ENCODE measurements at regions not wholly inside any gene's neighbourhood (a gene's known extent, or its start where the extent isn't known, plus 50 kb on each side); places are given as distances from the start of the nearest gene placed in this dataset.

DNA sequence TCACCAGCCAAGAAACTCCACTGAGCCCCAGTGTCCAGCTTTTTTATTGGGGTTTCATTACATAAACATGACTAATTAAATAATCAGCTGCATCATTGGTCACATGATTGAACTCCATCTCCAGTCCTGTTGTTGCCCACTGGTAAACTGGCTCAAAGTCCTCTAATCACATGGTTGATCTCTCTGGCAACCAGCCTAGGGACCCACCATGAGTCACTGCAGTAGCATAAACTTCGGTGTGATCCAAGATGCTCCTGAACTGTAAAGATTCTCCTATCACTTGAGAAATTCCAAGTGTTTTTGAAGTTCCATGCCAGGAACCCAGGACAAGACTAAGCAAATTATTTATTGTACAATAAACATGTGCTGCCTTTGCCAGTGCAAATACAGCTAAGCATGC is 130.4 kb upstream of the AUTS2 start:
- no peak overlapping the region for H3K4me2 ChIP-seq (ENCODE audit: low read length)
- H3K4me1 ChIP-seq (ENCODE audit: control insufficient read depth, insufficient read depth, low read length): no peaks in the 10 kb centered on the region
- H3K4me3 ChIP-seq (ENCODE audit: low read length): no peak overlapping the region
- H3K9ac ChIP-seq (ENCODE audit: low read depth, low read length): no peak overlapping the region
- no peaks in the 10 kb centered on the region for H3K36me3 ChIP-seq (ENCODE audit: insufficient read depth, low read length)
- no peaks in the 10 kb centered on the region for H3K9me3 ChIP-seq (replicated peaks; ENCODE audit: low read length)
- no peaks in the 10 kb centered on the region for H3K27me3 ChIP-seq (ENCODE audit: control insufficient read depth, insufficient read depth, low read length)

DNA sequence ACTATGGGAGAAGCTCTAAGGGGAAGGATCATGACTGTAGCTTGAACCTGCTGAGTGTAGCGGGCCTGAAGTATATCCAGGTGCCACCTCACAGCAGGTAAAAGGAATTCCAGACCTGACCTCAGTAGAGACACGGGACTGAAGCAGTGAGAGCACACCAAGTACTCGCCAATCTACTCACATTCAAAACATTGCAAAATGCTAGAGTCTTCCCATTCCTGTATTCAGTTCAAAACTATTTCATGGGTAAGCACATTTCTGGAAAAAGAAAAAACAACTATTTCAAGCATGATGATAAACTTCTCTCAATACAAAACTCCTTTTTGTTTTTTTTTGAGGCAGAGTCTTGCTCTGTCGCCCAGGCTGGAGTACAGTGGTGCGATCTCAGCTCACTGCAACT is 121.9 kb upstream of the AUTS2 start:
- Histone ChIP-seq H3K9me3 (replicated peaks; ENCODE audit: low read length) (no peaks in the 10 kb centered on the region), H3K36me3 (ENCODE audit: insufficient read depth, low read length) (no peaks in the 10 kb centered on the region), H3K27me3 (ENCODE audit: control insufficient read depth, insufficient read depth, low read length) (no peaks in the 10 kb centered on the region), H3K4me3 (ENCODE audit: low read length) (no peak overlapping the region), H3K4me1 (ENCODE audit: control insufficient read depth, insufficient read depth, low read length) (no peaks in the 10 kb centered on the region), H3K9ac (ENCODE audit: low read depth, low read length) (no peak overlapping the region), H3K4me2 (ENCODE audit: low read length) (no peak overlapping the region)

DNA sequence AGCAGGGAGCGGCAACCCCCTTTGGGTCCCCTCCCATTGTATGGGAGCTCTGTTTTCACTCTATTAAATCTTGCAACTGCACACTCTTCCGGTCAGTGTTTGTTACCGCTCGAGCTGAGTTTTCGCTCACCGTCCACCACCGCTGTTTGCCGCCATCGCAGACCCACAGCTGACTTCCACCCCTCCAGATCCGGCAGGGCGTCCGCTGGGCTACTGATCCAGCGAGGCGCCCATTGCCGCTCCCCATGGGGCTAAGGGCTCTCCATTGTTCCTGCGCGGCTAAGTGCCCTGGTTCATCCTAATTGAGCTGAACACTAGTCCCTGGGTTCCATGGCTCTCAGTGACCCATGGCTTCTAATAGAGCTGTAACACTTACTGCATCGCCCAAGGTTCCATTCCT is 115.6 kb upstream of the AUTS2 start:
- H3K4me3 ChIP-seq (ENCODE audit: low read length): no peak overlapping the region

GRCh38 chr7:69489533-69489932 is 108.7 kb upstream of the AUTS2 start:
- H3K9me3 ChIP-seq (replicated peaks; ENCODE audit: low read length): no peaks in the 10 kb centered on the region
- no peak overlapping the region for H3K4me2 ChIP-seq (ENCODE audit: low read length)
- no peaks in the 10 kb centered on the region for H3K4me1 ChIP-seq (ENCODE audit: control insufficient read depth, insufficient read depth, low read length)
- H3K36me3 ChIP-seq (ENCODE audit: insufficient read depth, low read length): no peaks in the 10 kb centered on the region
- no peak overlapping the region for H3K4me3 ChIP-seq (ENCODE audit: low read length)
- no peak overlapping the region for H3K9ac ChIP-seq (ENCODE audit: low read depth, low read length)
- no peaks in the 10 kb centered on the region for H3K27me3 ChIP-seq (ENCODE audit: control insufficient read depth, insufficient read depth, low read length)

More for the DNA sequence above, 115.6 kb upstream of the AUTS2 start:
- Histone ChIP-seq H3K4me1 (ENCODE audit: control insufficient read depth, insufficient read depth, low read length) (no peaks in the 10 kb centered on the region), H3K4me2 (ENCODE audit: low read length) (no peak overlapping the region), H3K36me3 (ENCODE audit: insufficient read depth, low read length) (no peaks in the 10 kb centered on the region), H3K9me3 (replicated peaks; ENCODE audit: low read length) (no peaks in the 10 kb centered on the region), H3K9ac (ENCODE audit: low read depth, low read length) (no peak overlapping the region), H3K27me3 (ENCODE audit: control insufficient read depth, insufficient read depth, low read length) (no peaks in the 10 kb centered on the region)

DNA sequence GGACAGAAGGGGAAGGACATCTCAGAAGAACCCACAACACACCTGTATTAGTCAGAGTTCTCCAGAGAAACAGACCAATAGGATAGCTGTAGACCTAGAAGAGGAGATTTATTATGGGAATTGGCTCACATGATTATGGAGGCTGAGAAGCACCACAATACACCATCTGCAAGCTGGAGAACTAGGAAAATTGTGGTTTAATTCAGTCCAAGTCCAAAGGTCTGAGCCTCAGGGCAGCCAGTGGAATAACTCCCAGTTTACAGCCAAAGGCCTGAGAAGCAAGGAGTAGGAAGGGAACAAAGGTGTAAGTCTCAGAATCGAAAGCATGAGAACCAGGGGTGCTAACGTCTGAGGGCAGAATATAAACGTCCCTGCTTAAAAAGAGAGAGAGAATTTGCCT is 99.6 kb upstream of the AUTS2 start:
- Histone ChIP-seq H3K4me3 (ENCODE audit: low read length) (no peak overlapping the region), H3K27me3 (ENCODE audit: control insufficient read depth, insufficient read depth, low read length) (no peaks in the 10 kb centered on the region), H3K9ac (ENCODE audit: low read depth, low read length) (no peak overlapping the region), H3K4me1 (ENCODE audit: control insufficient read depth, insufficient read depth, low read length) (no peaks in the 10 kb centered on the region), H3K4me2 (ENCODE audit: low read length) (no peak overlapping the region), H3K36me3 (ENCODE audit: insufficient read depth, low read length) (no peaks in the 10 kb centered on the region), H3K9me3 (replicated peaks; ENCODE audit: low read length) (no peaks in the 10 kb centered on the region)

- no peak overlapping the region for H3K4me2 ChIP-seq (ENCODE audit: low read length)
- H3K4me1 ChIP-seq (ENCODE audit: control insufficient read depth, insufficient read depth, low read length): no peaks in the 10 kb centered on the region
- H3K36me3 ChIP-seq (ENCODE audit: insufficient read depth, low read length): no peaks in the 10 kb centered on the region
- H3K4me3 ChIP-seq (ENCODE audit: low read length): no peak overlapping the region
- no peaks in the 10 kb centered on the region for H3K27me3 ChIP-seq (ENCODE audit: control insufficient read depth, insufficient read depth, low read length)
- H3K9ac ChIP-seq (ENCODE audit: low read depth, low read length): no peak overlapping the region
- no peaks in the 10 kb centered on the region for H3K9me3 ChIP-seq (replicated peaks; ENCODE audit: low read length)
Measured at GRCh38 chr7:69502358-69502757, 95.9 kb upstream of the AUTS2 start.

DNA sequence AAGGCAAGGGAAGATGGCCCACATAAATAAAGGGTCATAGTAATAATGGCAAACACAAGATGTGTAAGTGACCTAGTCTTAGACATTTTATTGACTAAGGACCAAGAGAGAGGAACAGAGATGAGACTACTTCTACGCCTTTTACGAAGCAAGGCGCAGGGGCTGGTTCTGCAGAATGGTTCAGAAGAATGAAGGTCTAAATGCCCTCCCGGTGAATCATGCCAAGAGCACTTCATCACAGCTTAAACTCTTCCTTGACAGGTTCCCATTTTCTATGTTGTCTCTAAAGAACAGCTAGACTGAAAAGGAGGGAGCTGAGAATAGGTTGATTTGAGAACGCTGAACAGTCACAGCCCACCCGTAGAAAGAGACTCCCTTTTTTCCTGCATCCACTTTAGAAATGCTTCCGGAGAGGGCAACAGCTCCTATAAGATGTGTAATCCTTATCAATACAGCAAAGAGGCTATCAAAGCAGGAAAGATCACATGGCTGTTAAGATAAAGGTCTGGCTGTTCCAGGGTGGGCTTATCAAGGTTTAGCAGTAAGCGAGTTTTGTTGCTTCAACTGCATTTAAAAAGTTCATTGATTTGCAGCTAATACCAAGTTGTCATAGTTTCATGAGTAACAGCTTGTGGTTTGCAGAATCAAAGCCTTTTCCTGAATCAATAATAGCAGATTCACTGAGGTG is 93.4 kb upstream of the AUTS2 start:
- H3K4me1 ChIP-seq (ENCODE audit: control insufficient read depth, insufficient read depth, low read length): no peaks in the 10 kb centered on the region
- H3K4me3 ChIP-seq (ENCODE audit: low read length): no peak overlapping the region
- H3K27me3 ChIP-seq (ENCODE audit: control insufficient read depth, insufficient read depth, low read length): no peaks in the 10 kb centered on the region
- no peaks in the 10 kb centered on the region for H3K36me3 ChIP-seq (ENCODE audit: insufficient read depth, low read length)
- no peak overlapping the region for H3K4me2 ChIP-seq (ENCODE audit: low read length)
- no peak overlapping the region for H3K9ac ChIP-seq (ENCODE audit: low read depth, low read length)
- no peaks in the 10 kb centered on the region for H3K9me3 ChIP-seq (replicated peaks; ENCODE audit: low read length)

- H3K9ac ChIP-seq (ENCODE audit: low read depth, low read length): no peak overlapping the region
- no peaks in the 10 kb centered on the region for H3K27me3 ChIP-seq (ENCODE audit: control insufficient read depth, insufficient read depth, low read length)
- H3K36me3 ChIP-seq (ENCODE audit: insufficient read depth, low read length): no peaks in the 10 kb centered on the region
- no peak overlapping the region for H3K4me2 ChIP-seq (ENCODE audit: low read length)
- no peaks in the 10 kb centered on the region for H3K4me1 ChIP-seq (ENCODE audit: control insufficient read depth, insufficient read depth, low read length)
- no peaks in the 10 kb centered on the region for H3K9me3 ChIP-seq (replicated peaks; ENCODE audit: low read length)
- H3K4me3 ChIP-seq (ENCODE audit: low read length): no peak overlapping the region
Measured at GRCh38 chr7:69508736-69509135, 89.5 kb upstream of the AUTS2 start.

- no peaks in the 10 kb centered on the region for H3K9me3 ChIP-seq (replicated peaks; ENCODE audit: low read length)
- H3K4me2 ChIP-seq (ENCODE audit: low read length): no peak overlapping the region
- no peak overlapping the region for H3K9ac ChIP-seq (ENCODE audit: low read depth, low read length)
- no peaks in the 10 kb centered on the region for H3K27me3 ChIP-seq (ENCODE audit: control insufficient read depth, insufficient read depth, low read length)
- no peaks in the 10 kb centered on the region for H3K36me3 ChIP-seq (ENCODE audit: insufficient read depth, low read length)
- no peaks in the 10 kb centered on the region for H3K4me1 ChIP-seq (ENCODE audit: control insufficient read depth, insufficient read depth, low read length)
- no peak overlapping the region for H3K4me3 ChIP-seq (ENCODE audit: low read length)
Measured at GRCh38 chr7:69510114-69510513, 88.2 kb upstream of the AUTS2 start.

GRCh38 chr7:69515495-69516212 is 82.6 kb upstream of the AUTS2 start:
- Histone ChIP-seq H3K27me3 (ENCODE audit: control insufficient read depth, insufficient read depth, low read length) (no peaks in the 10 kb centered on the region), H3K36me3 (ENCODE audit: insufficient read depth, low read length) (no peaks in the 10 kb centered on the region), H3K9ac (ENCODE audit: low read depth, low read length) (no peak overlapping the region), H3K4me3 (ENCODE audit: low read length) (no peak overlapping the region), H3K9me3 (replicated peaks; ENCODE audit: low read length) (no peaks in the 10 kb centered on the region), H3K4me1 (ENCODE audit: control insufficient read depth, insufficient read depth, low read length) (no peaks in the 10 kb centered on the region), H3K4me2 (ENCODE audit: low read length) (no peak overlapping the region)

- H3K4me1 ChIP-seq (ENCODE audit: control insufficient read depth, insufficient read depth, low read length): no peaks in the 10 kb centered on the region
- H3K27me3 ChIP-seq (ENCODE audit: control insufficient read depth, insufficient read depth, low read length): no peaks in the 10 kb centered on the region
- no peak overlapping the region for H3K4me3 ChIP-seq (ENCODE audit: low read length)
- no peak overlapping the region for H3K9ac ChIP-seq (ENCODE audit: low read depth, low read length)
- no peak overlapping the region for H3K4me2 ChIP-seq (ENCODE audit: low read length)
- H3K36me3 ChIP-seq (ENCODE audit: insufficient read depth, low read length): no peaks in the 10 kb centered on the region
- no peaks in the 10 kb centered on the region for H3K9me3 ChIP-seq (replicated peaks; ENCODE audit: low read length)
Measured at GRCh38 chr7:69516238-69516820, 81.9 kb upstream of the AUTS2 start.

Measured in skeletal muscle satellite cell (primary cell).